Neuronal stem cell (in vitro differentiated cells): ENCODE measurements at regions not wholly inside any gene's neighbourhood (a gene's known extent, or its start where the extent isn't known, plus 50 kb on each side); places are given as distances from the start of the nearest gene placed in this dataset.

Source experiments
- DNase-seq: peaks from one replicate; pipeline ENCODE4 v3.0.0-alpha.2; 2013; ENCODE audit warnings: low spot score
- H2AFZ ChIP-seq: one replicate; pipeline ENCODE4 v1.6.1; 2013; ENCODE audit warnings: mild to moderate bottlenecking, low read length, inconsistent platforms
- H2AK5ac ChIP-seq: 2 replicates; pipeline ENCODE4 v1.6.1; 2013; ENCODE audit warnings: low read depth, mild to moderate bottlenecking, inconsistent platforms, low read length, moderate library complexity, mixed read lengths
- H2BK120ac ChIP-seq: 2 replicates; pipeline ENCODE4 v1.6.1; 2013; ENCODE audit warnings: low read depth, mild to moderate bottlenecking, inconsistent platforms, low read length, moderate library complexity, mixed read lengths
- H2BK12ac ChIP-seq: one replicate; pipeline ENCODE4 v1.6.1; 2013; ENCODE audit warnings: low read length, inconsistent platforms
- H2BK15ac ChIP-seq: 2 replicates; pipeline ENCODE4 v1.6.1; 2013; ENCODE audit warnings: mild to moderate bottlenecking, low read length, inconsistent platforms, mixed read lengths
- H2BK5ac ChIP-seq: one replicate; pipeline ENCODE4 v1.6.1; 2013; ENCODE audit warnings: inconsistent platforms, mild to moderate bottlenecking, low read length, moderate library complexity
- H3K14ac ChIP-seq: one replicate; pipeline ENCODE4 v1.6.1; 2013; ENCODE audit warnings: low read length, inconsistent platforms
- H3K18ac ChIP-seq: 2 replicates; pipeline ENCODE4 v1.6.1; 2013; ENCODE audit warnings: low read length, inconsistent platforms
- H3K23ac ChIP-seq: 2 replicates; pipeline ENCODE4 v1.6.1; 2013; ENCODE audit warnings: low read depth, mild to moderate bottlenecking, mixed read lengths, low read length, inconsistent platforms; ENCODE audit not compliant: poor library complexity
- H3K27ac ChIP-seq: replicated peaks from 3 replicates; pipeline ENCODE4 v1.5.1; 2013; ENCODE audit warnings: low read length, inconsistent platforms
- H3K27me3 ChIP-seq, 3 experiments: 2 replicates each; pipeline ENCODE4 v1.6.1; 2013; ENCODE audit warnings: low read length in 3 of 3, mild to moderate bottlenecking in 2 of 3, inconsistent platforms in 1 of 3, low read depth in 1 of 3, mixed read lengths in 1 of 3, moderate library complexity in 1 of 3; ENCODE audit not compliant: control insufficient read depth in 3 of 3, insufficient read depth in 3 of 3
- H3K36me3 ChIP-seq, 2 donors: replicated peaks in 1 of 2; 2 replicates each; pipeline ENCODE4 v1.6.1; 2013; ENCODE audit warnings: low read length in 2 of 2; ENCODE audit not compliant: control insufficient read depth in 2 of 2, insufficient read depth in 2 of 2
- H3K4ac ChIP-seq: 2 replicates; pipeline ENCODE4 v1.6.1; 2013; ENCODE audit warnings: inconsistent platforms, mild to moderate bottlenecking, low read length, moderate library complexity
- H3K4me1 ChIP-seq, 2 donors: 1 replicate in 1 of 2; 2 replicates in 1 of 2; pipeline ENCODE4 v1.6.1; 2013; ENCODE audit warnings: low read length in 2 of 2, low read depth in 1 of 2; ENCODE audit not compliant: control insufficient read depth in 2 of 2, insufficient read depth in 1 of 2
- H3K4me2 ChIP-seq: one replicate; pipeline ENCODE4 v1.6.1; 2013; ENCODE audit warnings: mild to moderate bottlenecking, low read length, inconsistent platforms; ENCODE audit not compliant: insufficient read depth, poor library complexity, severe bottlenecking
- H3K4me3 ChIP-seq, 2 donors: 2 replicates each; pipeline ENCODE4 v1.5.1; 2013; ENCODE audit warnings: low read length in 2 of 2, mild to moderate bottlenecking in 2 of 2, inconsistent platforms in 1 of 2, moderate library complexity in 1 of 2
- H3K79me1 ChIP-seq: one replicate; pipeline ENCODE4 v1.6.1; 2013; ENCODE audit warnings: low read depth, mild to moderate bottlenecking, inconsistent platforms, low read length, moderate library complexity
- H3K9ac ChIP-seq: one replicate; pipeline ENCODE4 v1.6.1; 2013; ENCODE audit warnings: mild to moderate bottlenecking, low read depth, low read length, inconsistent platforms; ENCODE audit not compliant: poor library complexity
- H3K9me3 ChIP-seq, 2 donors: replicated peaks in 1 of 2; 2 replicates each; pipeline versions ENCODE3 to v1.6.1; 2013; ENCODE audit warnings: low read length in 2 of 2, mild to moderate bottlenecking in 2 of 2, inconsistent platforms in 1 of 2, low read depth in 1 of 2, mixed read lengths in 1 of 2, moderate library complexity in 1 of 2; ENCODE audit not compliant: control insufficient read depth in 2 of 2, insufficient read depth in 1 of 2
- H4K8ac ChIP-seq: one replicate; pipeline ENCODE4 v1.6.1; 2013; ENCODE audit warnings: low read depth, mild to moderate bottlenecking, inconsistent platforms, low read length, moderate library complexity
- H4K91ac ChIP-seq: one replicate; pipeline ENCODE4 v1.6.1; 2013; ENCODE audit warnings: low read length, low read depth, mild to moderate bottlenecking, inconsistent platforms; ENCODE audit not compliant: poor library complexity
- WGBS, 2 donors: extraction: QIAGEN DNeasy Blood & Tissue Kit; methylation state at CpG; one replicate each; pipeline ENCODE4 v1.1.7; 2013; ENCODE audit warnings: missing lambda C conversion rate in 2 of 2, mixed read lengths in 1 of 2; ENCODE audit not compliant: insufficient read length in 2 of 2, insufficient replicate concordance in 1 of 2; ENCODE audit errors: extremely low coverage in 2 of 2; 5-methylcytosine and 5-hydroxymethylcytosine counted together

- Histone ChIP-seq H3K23ac (no peak overlapping the region), H3K9me3 (peaks cover 2 to 9% of the 10 kb centered on the region in 2 donors), H4K91ac (no peak overlapping the region), H3K4me2 (no peak overlapping the region), H3K4ac (no peak overlapping the region), H3K18ac (no peak overlapping the region), H2BK12ac (no peak overlapping the region), H3K27ac (no peak overlapping the region), H3K36me3 (no peaks in the 10 kb centered on the region), H2BK120ac (no peak overlapping the region), H3K4me3 (no peak overlapping the region), H3K14ac (no peak overlapping the region), H3K27me3 (no peaks in the 10 kb centered on the region), H3K4me1 (no peaks in the 10 kb centered on the region), H2AK5ac (no peak overlapping the region), H2BK5ac (no peak overlapping the region), H4K8ac (no peak overlapping the region), H3K79me1 (no peaks in the 10 kb centered on the region), H3K9ac (no peak overlapping the region), H2BK15ac (no peak overlapping the region), H2AFZ (no peak overlapping the region)
- no CpG with 5 or more reads among the region's 2 CpGs for WGBS, 2 donors
- DNase-seq, result no peak
Observed at GRCh38 chr6:22412994-22413393, 116.2 kb upstream of the PRL start.

- Histone ChIP-seq H2AK5ac (no peak overlapping the region), H3K23ac (no peak overlapping the region), H4K91ac (no peak overlapping the region), H3K27me3 (no peaks in the 10 kb centered on the region), H2BK120ac (no peak overlapping the region), H2BK5ac (no peak overlapping the region), H3K4ac (no peak overlapping the region), H4K8ac (no peak overlapping the region), H2AFZ (no peak overlapping the region), H3K36me3 (no peaks in the 10 kb centered on the region), H3K27ac (no peak overlapping the region), H3K4me3 (no peak overlapping the region), H3K79me1 (no peaks in the 10 kb centered on the region), H3K9ac (no peak overlapping the region), H3K14ac (no peak overlapping the region), H3K18ac (no peak overlapping the region), H3K4me1 (no peaks in the 10 kb centered on the region), H2BK15ac (no peak overlapping the region), H2BK12ac (no peak overlapping the region), H3K9me3 (peaks cover 2 to 17% of the 10 kb centered on the region in 2 donors), H3K4me2 (no peak overlapping the region)
- DNase-seq, result no peak
- WGBS, 2 donors, result no CpG with 5 or more reads among the region's 6 CpGs
Observed at GRCh38 chr6:22413681-22414311, 117.0 kb upstream of the PRL start.

- no peak overlapping the region for H4K8ac ChIP-seq
- H3K9me3 ChIP-seq, result peaks cover 2 to 35% of the 10 kb centered on the region in 2 donors
- H2BK120ac ChIP-seq, result no peak overlapping the region
- WGBS, 2 donors, result no CpG with 5 or more reads among the region's 1 CpG
- no peaks in the 10 kb centered on the region for H3K27me3 ChIP-seq
- H3K36me3 ChIP-seq, result no peaks in the 10 kb centered on the region
- no peak overlapping the region for H3K9ac ChIP-seq
- no peak overlapping the region for H2BK12ac ChIP-seq
- no peak overlapping the region for H3K27ac ChIP-seq
- no peak overlapping the region for H3K4ac ChIP-seq
- H3K4me1 ChIP-seq, result no peaks in the 10 kb centered on the region
- H3K79me1 ChIP-seq, result no peaks in the 10 kb centered on the region
- H2BK15ac ChIP-seq, result no peak overlapping the region
- no peak for DNase-seq
- no peak overlapping the region for H2AFZ ChIP-seq
- H2AK5ac ChIP-seq, result no peak overlapping the region
- no peak overlapping the region for H3K18ac ChIP-seq
- H3K23ac ChIP-seq, result no peak overlapping the region
- H3K4me3 ChIP-seq, result no peak overlapping the region
- H3K14ac ChIP-seq, result no peak overlapping the region
- H2BK5ac ChIP-seq, result no peak overlapping the region
- H3K4me2 ChIP-seq, result no peak overlapping the region
- H4K91ac ChIP-seq, result no peak overlapping the region
Observed at GRCh38 chr6:22418714-22419113, 121.9 kb upstream of the PRL start.

GRCh38 chr6:22421198-22421597 lies 124.4 kb upstream of the PRL start:
- Histone ChIP-seq H3K36me3 (no peaks in the 10 kb centered on the region), H3K4me2 (no peak overlapping the region), H2AFZ (no peak overlapping the region), H2BK12ac (no peak overlapping the region), H3K18ac (no peak overlapping the region), H3K27me3 (no peaks in the 10 kb centered on the region), H2AK5ac (no peak overlapping the region), H2BK15ac (no peak overlapping the region), H3K27ac (no peak overlapping the region), H2BK5ac (no peak overlapping the region), H3K14ac (no peak overlapping the region), H3K9ac (no peak overlapping the region), H3K23ac (no peak overlapping the region), H4K91ac (no peak overlapping the region), H3K4ac (no peak overlapping the region), H2BK120ac (no peak overlapping the region), H3K4me3 (no peak overlapping the region), H3K4me1 (no peaks in the 10 kb centered on the region), H4K8ac (no peak overlapping the region), H3K9me3 (peaks cover 2 to 35% of the 10 kb centered on the region in 2 donors), H3K79me1 (no peaks in the 10 kb centered on the region)
- no CpG with 5 or more reads among the region's 2 CpGs for WGBS, 2 donors
- DNase-seq, result no peak
